ENCODE measurements at regions not wholly inside any gene's neighbourhood (a gene's known extent, or its start where the extent isn't known, plus 50 kb on each side); places are given as distances from the start of the nearest gene placed in this dataset.

DNA sequence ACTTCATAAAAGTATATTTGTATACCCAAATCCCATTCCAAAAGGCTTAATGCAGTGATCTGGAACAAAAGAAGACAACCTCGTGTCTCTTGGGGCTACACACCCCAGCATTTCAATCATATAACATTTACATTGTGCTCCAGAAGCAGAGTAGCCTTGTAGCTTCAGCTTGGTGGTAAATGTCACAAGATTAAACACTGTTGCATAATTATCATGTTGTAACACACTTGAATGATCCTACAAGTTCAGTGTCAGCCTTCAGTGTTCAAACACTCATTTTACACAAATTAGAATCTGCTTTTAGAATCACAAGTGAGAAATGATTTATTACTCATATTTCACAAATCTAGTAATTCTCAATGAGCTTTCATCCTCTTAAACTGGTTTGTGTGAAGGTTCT is 122.6 kb downstream of the CNTN3 start:
- Histone ChIP-seq H3K79me2 (ENCODE audit: insufficient read depth, low read length) (no peaks in the 10 kb centered on the region), H4K91ac (ENCODE audit: insufficient read length, low read depth, low read length) (no peak overlapping the region), H3K4me1 (ENCODE audit: insufficient read depth, low read length) (no peaks in the 10 kb centered on the region), H2AFZ (ENCODE audit: low read length) (no peak overlapping the region), H3K4me2 (ENCODE audit: insufficient read depth, insufficient read length, low read length) (no peak overlapping the region), H2BK15ac (ENCODE audit: low read depth, low read length) (no peak overlapping the region), H3K79me1 (ENCODE audit: insufficient read depth, low read depth, low read length, poor library complexity, severe bottlenecking) (no peaks in the 10 kb centered on the region), H3K56ac (ENCODE audit: insufficient read length, low read depth, low read length) (no peak overlapping the region), H3K27ac (ENCODE audit: insufficient read length, low read depth, low read length) (no peak overlapping the region), H4K5ac (ENCODE audit: insufficient read length, low read depth, low read length) (no peak overlapping the region), H4K8ac (replicated peaks; ENCODE audit: insufficient read length, low read depth, low read length) (no peak overlapping the region), H2BK12ac (ENCODE audit: insufficient read length, low read depth, low read length) (no peak overlapping the region), H3K23me2 (ENCODE audit: insufficient read length, low read depth, low read length, poor library complexity, severe bottlenecking) (no peaks in the 10 kb centered on the region), H3K18ac (ENCODE audit: insufficient read length, low read depth, low read length) (no peak overlapping the region), H2BK20ac (ENCODE audit: low read depth, low read length, poor library complexity, severe bottlenecking) (no peak overlapping the region), H3K14ac (ENCODE audit: insufficient read depth, low read length) (no peak overlapping the region), H2BK5ac (ENCODE audit: insufficient read length, low read length) (no peak overlapping the region), H2BK120ac (ENCODE audit: low read depth, low read length, poor library complexity, severe bottlenecking) (no peak overlapping the region), H3K27me3 (ENCODE audit: insufficient read depth, low read length) (no peaks in the 10 kb centered on the region), H2AK5ac (ENCODE audit: insufficient read length, low read length) (no peak overlapping the region), H3T11ph (ENCODE audit: low read length) (no peak overlapping the region), H3K9me3 (ENCODE audit: control insufficient read depth, low read depth, low read length) (no peaks in the 10 kb centered on the region), H3K4ac (ENCODE audit: low read depth, low read length) (no peak overlapping the region), H3K9ac (ENCODE audit: extremely low read depth, insufficient read length, low read length) (no peak overlapping the region), H4K20me1 (ENCODE audit: control insufficient read depth, insufficient read depth, insufficient read length) (no peaks in the 10 kb centered on the region), H3K23ac (ENCODE audit: insufficient read length, low read depth, low read length) (no peak overlapping the region)
- no peak for DNase-seq
- Mint-ChIP-seq H3K27me3 (ENCODE audit: low read depth) (no peaks in the 10 kb centered on the region), H3K36me3 (ENCODE audit: insufficient read depth in 1 of 3, low read depth in 3 of 3) (no peaks in the 10 kb centered on the region), H3K4me1 (peaks cover 5 to 8% of the 10 kb centered on the region in 2 experiments; a peak in 3 of 4 replicates), H3K4me3 (no peak overlapping the region), H3K27ac (no peak overlapping the region), H3K9me3 (no peaks in the 10 kb centered on the region)
- TF ChIP-seq, protein P1, sequence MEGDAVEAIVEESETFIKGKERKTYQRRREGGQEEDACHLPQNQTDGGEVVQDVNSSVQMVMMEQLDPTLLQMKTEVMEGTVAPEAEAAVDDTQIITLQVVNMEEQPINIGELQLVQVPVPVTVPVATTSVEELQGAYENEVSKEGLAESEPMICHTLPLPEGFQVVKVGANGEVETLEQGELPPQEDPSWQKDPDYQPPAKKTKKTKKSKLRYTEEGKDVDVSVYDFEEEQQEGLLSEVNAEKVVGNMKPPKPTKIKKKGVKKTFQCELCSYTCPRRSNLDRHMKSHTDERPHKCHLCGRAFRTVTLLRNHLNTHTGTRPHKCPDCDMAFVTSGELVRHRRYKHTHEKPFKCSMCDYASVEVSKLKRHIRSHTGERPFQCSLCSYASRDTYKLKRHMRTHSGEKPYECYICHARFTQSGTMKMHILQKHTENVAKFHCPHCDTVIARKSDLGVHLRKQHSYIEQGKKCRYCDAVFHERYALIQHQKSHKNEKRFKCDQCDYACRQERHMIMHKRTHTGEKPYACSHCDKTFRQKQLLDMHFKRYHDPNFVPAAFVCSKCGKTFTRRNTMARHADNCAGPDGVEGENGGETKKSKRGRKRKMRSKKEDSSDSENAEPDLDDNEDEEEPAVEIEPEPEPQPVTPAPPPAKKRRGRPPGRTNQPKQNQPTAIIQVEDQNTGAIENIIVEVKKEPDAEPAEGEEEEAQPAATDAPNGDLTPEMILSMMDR (conservative IDR thresholded peaks at IDR 0.05), result no peak
- no CpG with 5 or more reads among the region's 1 CpG for WGBS (ENCODE audit: extremely low coverage, insufficient read length, low lambda C conversion rate)

Data from H9 (cell line).